ENCODE measurements at regions not wholly inside any gene's neighbourhood (a gene's known extent, or its start where the extent isn't known, plus 50 kb on each side); places are given as distances from the start of the nearest gene placed in this dataset.

DNA sequence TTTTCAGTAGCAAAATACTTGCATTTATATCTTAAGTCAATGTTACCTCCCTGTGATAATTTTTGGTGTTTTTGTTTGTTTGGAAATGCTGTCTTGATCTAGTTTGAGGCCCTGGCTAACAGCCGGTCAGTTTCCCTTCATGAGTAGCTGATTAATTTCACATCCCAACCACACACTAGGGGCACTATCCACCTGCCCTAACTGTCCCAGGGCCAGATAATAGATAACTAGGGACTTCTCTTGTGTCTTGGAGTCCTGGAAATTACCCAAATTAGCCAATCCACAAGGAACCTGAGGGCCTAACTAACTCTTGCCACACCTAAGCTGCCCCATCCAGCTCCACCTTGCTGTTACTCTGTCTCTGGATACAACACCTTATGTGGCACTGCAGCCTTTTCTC, 399.9 kb downstream of the FOXG1 start:
- no peaks in the 10 kb centered on the region for H3K4me1 ChIP-seq (ENCODE audit: control insufficient read depth, insufficient read depth, low read length)
- no peaks in the 10 kb centered on the region for H3K27me3 ChIP-seq (ENCODE audit: control insufficient read depth, insufficient read depth, low read length)
- no peak overlapping the region for H3K4me2 ChIP-seq (ENCODE audit: low read length)
- no peak overlapping the region for H3K9ac ChIP-seq (ENCODE audit: low read depth, low read length)
- H3K9me3 ChIP-seq (replicated peaks; ENCODE audit: low read length), result no peaks in the 10 kb centered on the region
- no peaks in the 10 kb centered on the region for H3K36me3 ChIP-seq (ENCODE audit: insufficient read depth, low read length)
- H3K4me3 ChIP-seq (ENCODE audit: low read length), result no peak overlapping the region

DNA sequence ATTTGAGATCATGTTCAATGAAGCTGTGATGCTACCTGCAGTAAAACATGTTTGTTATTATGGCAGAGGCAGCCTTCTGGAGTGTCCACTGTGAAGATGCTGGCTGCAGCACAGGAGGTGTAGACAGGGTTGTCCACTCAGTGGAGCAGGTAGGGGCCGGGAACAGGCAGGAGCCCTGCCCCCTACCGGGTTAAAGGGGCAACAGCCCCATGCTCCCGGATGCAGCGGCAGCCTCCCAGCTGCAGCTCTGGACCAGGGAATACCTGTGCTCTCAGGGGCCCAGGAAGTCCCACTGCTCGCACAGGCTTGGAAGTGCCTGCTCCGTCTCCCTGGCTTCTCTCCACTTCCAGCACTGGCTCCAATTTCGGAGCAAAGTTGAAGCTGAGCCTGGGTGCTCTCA, 401.6 kb downstream of the FOXG1 start:
- Histone ChIP-seq H3K4me2 (ENCODE audit: low read length) (no peak overlapping the region), H3K4me1 (ENCODE audit: control insufficient read depth, insufficient read depth, low read length) (no peaks in the 10 kb centered on the region), H3K36me3 (ENCODE audit: insufficient read depth, low read length) (no peaks in the 10 kb centered on the region), H3K9ac (ENCODE audit: low read depth, low read length) (no peak overlapping the region), H3K4me3 (ENCODE audit: low read length) (no peak overlapping the region), H3K9me3 (replicated peaks; ENCODE audit: low read length) (no peaks in the 10 kb centered on the region), H3K27me3 (ENCODE audit: control insufficient read depth, insufficient read depth, low read length) (no peaks in the 10 kb centered on the region)

DNA sequence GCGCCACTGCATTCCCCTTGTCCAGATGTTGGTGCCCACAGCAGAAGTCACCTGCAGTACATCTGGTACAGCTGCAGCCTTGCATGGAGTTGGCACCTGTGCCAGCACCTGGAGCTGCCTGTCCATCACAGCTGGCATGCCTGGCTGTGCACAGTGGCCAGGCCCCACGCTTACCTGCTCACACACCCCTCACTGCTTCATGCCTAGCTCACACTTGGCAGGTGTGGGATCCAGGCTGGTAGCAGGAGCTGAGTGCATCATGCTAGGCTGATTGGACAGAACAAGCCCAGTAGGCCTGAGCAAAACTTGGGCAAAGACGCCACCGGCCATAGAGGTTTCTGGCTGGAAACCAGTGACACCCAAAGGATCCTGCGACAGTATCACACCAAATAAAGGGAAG, 402.8 kb downstream of the FOXG1 start:
- Histone ChIP-seq H3K4me2 (ENCODE audit: low read length) (no peak overlapping the region), H3K36me3 (ENCODE audit: insufficient read depth, low read length) (no peaks in the 10 kb centered on the region), H3K9ac (ENCODE audit: low read depth, low read length) (no peak overlapping the region), H3K4me1 (ENCODE audit: control insufficient read depth, insufficient read depth, low read length) (no peaks in the 10 kb centered on the region), H3K9me3 (replicated peaks; ENCODE audit: low read length) (no peaks in the 10 kb centered on the region), H3K27me3 (ENCODE audit: control insufficient read depth, insufficient read depth, low read length) (no peaks in the 10 kb centered on the region), H3K4me3 (ENCODE audit: low read length) (no peak overlapping the region)

DNA sequence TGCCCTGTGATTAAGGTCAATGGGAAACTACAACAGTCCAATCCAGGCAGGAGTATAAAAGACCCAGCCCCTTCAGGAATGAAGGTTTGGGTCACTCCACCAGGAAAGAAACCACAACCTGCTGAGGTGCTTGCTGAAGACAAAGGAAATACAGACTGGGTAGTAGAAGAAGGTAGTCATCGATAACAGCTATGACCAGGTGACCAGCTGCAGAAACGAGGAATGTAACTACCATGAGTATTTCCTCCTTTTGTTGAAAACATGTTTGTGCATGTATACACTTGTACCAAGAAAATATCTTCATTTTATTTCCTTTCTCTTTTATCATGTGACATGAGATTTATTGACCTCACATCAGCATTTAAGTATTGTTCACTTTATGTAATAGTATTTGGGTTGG, 409.1 kb downstream of the FOXG1 start:
- Histone ChIP-seq H3K36me3 (ENCODE audit: insufficient read depth, low read length) (no peaks in the 10 kb centered on the region), H3K4me3 (ENCODE audit: low read length) (no peak overlapping the region), H3K4me1 (ENCODE audit: control insufficient read depth, insufficient read depth, low read length) (no peaks in the 10 kb centered on the region), H3K9ac (ENCODE audit: low read depth, low read length) (no peak overlapping the region), H3K27me3 (ENCODE audit: control insufficient read depth, insufficient read depth, low read length) (no peaks in the 10 kb centered on the region), H3K4me2 (ENCODE audit: low read length) (no peak overlapping the region), H3K9me3 (replicated peaks; ENCODE audit: low read length) (no peaks in the 10 kb centered on the region)

DNA sequence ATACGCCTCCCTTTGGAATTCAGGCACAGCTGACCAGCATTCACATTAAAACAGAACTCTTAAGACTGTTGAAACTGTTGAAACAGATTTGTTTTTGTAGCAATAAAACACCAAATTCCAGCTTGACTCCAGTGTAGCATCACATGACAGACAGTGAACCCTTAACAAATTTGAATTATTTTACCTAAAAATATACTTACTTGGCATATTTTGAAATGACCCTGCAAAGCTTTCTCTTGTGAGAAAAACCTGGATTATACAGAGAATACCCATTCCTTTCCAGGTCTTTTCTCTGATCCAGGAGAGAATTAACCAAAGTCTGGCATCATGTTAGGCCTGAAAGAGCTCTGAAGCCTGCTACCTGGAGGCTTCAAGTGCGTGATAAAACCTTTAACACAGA, 410.3 kb downstream of the FOXG1 start:
- no peak overlapping the region for H3K9ac ChIP-seq (ENCODE audit: low read depth, low read length)
- no peak overlapping the region for H3K4me2 ChIP-seq (ENCODE audit: low read length)
- no peaks in the 10 kb centered on the region for H3K9me3 ChIP-seq (replicated peaks; ENCODE audit: low read length)
- no peaks in the 10 kb centered on the region for H3K4me1 ChIP-seq (ENCODE audit: control insufficient read depth, insufficient read depth, low read length)
- no peaks in the 10 kb centered on the region for H3K36me3 ChIP-seq (ENCODE audit: insufficient read depth, low read length)
- H3K27me3 ChIP-seq (ENCODE audit: control insufficient read depth, insufficient read depth, low read length), result no peaks in the 10 kb centered on the region
- H3K4me3 ChIP-seq (ENCODE audit: low read length), result no peak overlapping the region

DNA sequence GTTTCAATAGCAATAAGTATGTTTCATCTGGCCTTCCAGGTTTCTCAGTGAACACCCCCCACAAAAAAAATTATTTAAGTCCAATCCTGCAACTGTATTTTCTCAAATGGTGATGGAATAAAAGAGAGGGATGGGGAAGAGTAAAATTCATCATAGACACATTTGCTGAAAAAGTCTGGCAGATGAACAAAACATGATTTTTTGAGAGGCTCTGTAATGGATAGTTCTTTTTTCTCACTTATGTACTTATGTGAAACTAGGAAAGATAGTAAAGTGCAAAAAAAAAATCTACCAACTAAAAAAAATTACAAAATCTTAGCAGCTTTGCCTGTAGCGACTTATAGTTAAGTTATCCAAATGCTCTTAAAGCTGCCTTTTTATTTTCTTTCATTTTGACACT, 412.4 kb downstream of the FOXG1 start:
- H3K36me3 ChIP-seq (ENCODE audit: insufficient read depth, low read length), result no peaks in the 10 kb centered on the region
- no peak overlapping the region for H3K9ac ChIP-seq (ENCODE audit: low read depth, low read length)
- H3K9me3 ChIP-seq (replicated peaks; ENCODE audit: low read length), result no peaks in the 10 kb centered on the region
- H3K4me2 ChIP-seq (ENCODE audit: low read length), result no peak overlapping the region
- H3K4me1 ChIP-seq (ENCODE audit: control insufficient read depth, insufficient read depth, low read length), result no peaks in the 10 kb centered on the region
- no peak overlapping the region for H3K4me3 ChIP-seq (ENCODE audit: low read length)
- no peaks in the 10 kb centered on the region for H3K27me3 ChIP-seq (ENCODE audit: control insufficient read depth, insufficient read depth, low read length)

DNA sequence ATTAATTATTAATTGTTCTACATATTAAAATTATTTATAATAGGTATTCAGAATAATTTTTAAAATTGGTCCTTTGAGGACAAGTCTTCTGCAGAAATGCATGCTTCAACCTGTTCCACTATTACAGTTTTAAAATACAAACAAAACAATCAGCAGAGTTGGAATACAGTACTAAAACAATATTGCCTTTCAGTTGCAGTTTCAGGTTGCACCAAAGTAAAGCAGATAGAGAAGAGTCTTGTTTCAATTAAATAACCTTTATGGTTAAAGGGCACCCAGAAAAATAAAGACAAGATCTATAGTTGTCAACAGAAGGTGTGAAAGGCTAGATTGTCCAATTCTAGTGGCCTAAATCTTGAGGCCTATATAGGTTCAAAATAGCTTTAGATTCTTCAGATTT, 424.5 kb downstream of the FOXG1 start:
- Histone ChIP-seq H3K4me3 (ENCODE audit: low read length) (no peak overlapping the region), H3K9ac (ENCODE audit: low read depth, low read length) (no peak overlapping the region), H3K4me2 (ENCODE audit: low read length) (no peak overlapping the region), H3K9me3 (replicated peaks; ENCODE audit: low read length) (no peaks in the 10 kb centered on the region), H3K36me3 (ENCODE audit: insufficient read depth, low read length) (no peaks in the 10 kb centered on the region), H3K4me1 (ENCODE audit: control insufficient read depth, insufficient read depth, low read length) (no peaks in the 10 kb centered on the region), H3K27me3 (ENCODE audit: control insufficient read depth, insufficient read depth, low read length) (no peaks in the 10 kb centered on the region)

DNA sequence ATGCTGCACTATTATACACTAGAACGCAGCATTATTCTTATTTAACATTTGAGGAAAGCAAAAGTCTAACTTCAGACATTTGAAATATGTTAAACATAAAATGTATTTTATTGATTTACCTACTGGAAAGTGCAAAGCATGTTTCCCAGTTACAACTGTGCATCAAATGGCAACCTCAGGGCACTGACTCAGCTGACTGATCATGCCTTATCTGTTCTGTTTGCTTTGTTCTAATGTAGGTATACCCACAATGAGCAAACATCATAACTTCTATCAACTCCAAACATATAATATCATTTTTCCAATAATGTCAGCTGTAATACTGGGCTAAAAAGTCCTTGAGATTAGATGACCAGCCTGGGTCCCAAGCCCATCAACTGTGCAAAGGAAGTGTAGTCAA, 431.0 kb downstream of the FOXG1 start:
- Histone ChIP-seq H3K4me2 (ENCODE audit: low read length) (no peak overlapping the region), H3K4me3 (ENCODE audit: low read length) (no peak overlapping the region)

DNA sequence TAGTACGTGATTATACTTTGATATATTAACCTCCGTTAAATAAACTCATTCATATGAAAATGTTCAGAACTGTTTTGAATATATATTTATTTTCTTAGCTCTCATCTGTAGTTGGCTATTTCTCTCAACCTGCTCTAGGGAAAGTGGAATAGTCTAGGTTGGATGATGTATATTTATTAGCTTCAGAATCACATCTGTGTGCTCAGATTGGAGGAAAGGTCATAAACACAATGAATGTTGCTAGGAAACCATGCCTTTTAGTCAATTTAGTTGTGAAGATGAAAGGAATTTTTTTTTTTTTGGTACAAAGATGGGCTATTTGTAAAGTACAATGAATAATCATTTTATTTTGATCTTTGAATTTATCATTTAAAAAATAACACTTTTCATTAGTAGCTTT, 439.1 kb downstream of the FOXG1 start:
- H3K9ac ChIP-seq (ENCODE audit: low read depth, low read length), result no peak overlapping the region
- no peaks in the 10 kb centered on the region for H3K9me3 ChIP-seq (replicated peaks; ENCODE audit: low read length)

More for the DNA sequence above, 431.0 kb downstream of the FOXG1 start:
- Histone ChIP-seq H3K36me3 (ENCODE audit: insufficient read depth, low read length) (no peaks in the 10 kb centered on the region), H3K27me3 (ENCODE audit: control insufficient read depth, insufficient read depth, low read length) (no peaks in the 10 kb centered on the region), H3K9ac (ENCODE audit: low read depth, low read length) (no peak overlapping the region), H3K9me3 (replicated peaks; ENCODE audit: low read length) (no peaks in the 10 kb centered on the region), H3K4me1 (ENCODE audit: control insufficient read depth, insufficient read depth, low read length) (no peaks in the 10 kb centered on the region)

DNA sequence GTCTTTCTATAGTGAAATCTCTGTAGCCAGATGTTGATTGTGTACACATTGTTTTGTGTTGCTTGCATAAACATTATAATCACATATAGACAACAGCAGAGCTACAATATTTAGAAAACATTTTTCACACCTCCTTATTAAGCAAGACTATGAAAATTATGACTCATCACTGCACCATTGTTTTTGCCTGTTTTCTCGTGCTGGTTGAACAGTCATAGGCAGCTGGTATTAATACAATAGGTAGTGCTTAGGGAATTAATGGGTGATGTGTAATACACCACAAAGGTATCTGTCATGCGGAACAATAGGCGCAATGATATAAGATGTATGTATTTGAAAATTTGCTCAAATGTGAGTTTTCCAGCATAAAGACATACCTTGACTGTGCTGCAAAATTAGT, 449.3 kb downstream of the FOXG1 start:
- H3K4me2 ChIP-seq (ENCODE audit: low read length), result no peak overlapping the region
- H3K9ac ChIP-seq (ENCODE audit: low read depth, low read length), result no peak overlapping the region
- no peaks in the 10 kb centered on the region for H3K36me3 ChIP-seq (ENCODE audit: insufficient read depth, low read length)
- no peaks in the 10 kb centered on the region for H3K27me3 ChIP-seq (ENCODE audit: control insufficient read depth, insufficient read depth, low read length)
- peaks cover 6% of the 10 kb centered on the region for H3K4me1 ChIP-seq (ENCODE audit: control insufficient read depth, insufficient read depth, low read length)
- H3K4me3 ChIP-seq (ENCODE audit: low read length), result no peak overlapping the region
- no peaks in the 10 kb centered on the region for H3K9me3 ChIP-seq (replicated peaks; ENCODE audit: low read length)

More for the DNA sequence above, 439.1 kb downstream of the FOXG1 start:
- H3K27me3 ChIP-seq (ENCODE audit: control insufficient read depth, insufficient read depth, low read length), result no peaks in the 10 kb centered on the region
- H3K4me1 ChIP-seq (ENCODE audit: control insufficient read depth, insufficient read depth, low read length), result no peaks in the 10 kb centered on the region
- no peak overlapping the region for H3K4me3 ChIP-seq (ENCODE audit: low read length)
- H3K36me3 ChIP-seq (ENCODE audit: insufficient read depth, low read length), result no peaks in the 10 kb centered on the region
- no peak overlapping the region for H3K4me2 ChIP-seq (ENCODE audit: low read length)

DNA sequence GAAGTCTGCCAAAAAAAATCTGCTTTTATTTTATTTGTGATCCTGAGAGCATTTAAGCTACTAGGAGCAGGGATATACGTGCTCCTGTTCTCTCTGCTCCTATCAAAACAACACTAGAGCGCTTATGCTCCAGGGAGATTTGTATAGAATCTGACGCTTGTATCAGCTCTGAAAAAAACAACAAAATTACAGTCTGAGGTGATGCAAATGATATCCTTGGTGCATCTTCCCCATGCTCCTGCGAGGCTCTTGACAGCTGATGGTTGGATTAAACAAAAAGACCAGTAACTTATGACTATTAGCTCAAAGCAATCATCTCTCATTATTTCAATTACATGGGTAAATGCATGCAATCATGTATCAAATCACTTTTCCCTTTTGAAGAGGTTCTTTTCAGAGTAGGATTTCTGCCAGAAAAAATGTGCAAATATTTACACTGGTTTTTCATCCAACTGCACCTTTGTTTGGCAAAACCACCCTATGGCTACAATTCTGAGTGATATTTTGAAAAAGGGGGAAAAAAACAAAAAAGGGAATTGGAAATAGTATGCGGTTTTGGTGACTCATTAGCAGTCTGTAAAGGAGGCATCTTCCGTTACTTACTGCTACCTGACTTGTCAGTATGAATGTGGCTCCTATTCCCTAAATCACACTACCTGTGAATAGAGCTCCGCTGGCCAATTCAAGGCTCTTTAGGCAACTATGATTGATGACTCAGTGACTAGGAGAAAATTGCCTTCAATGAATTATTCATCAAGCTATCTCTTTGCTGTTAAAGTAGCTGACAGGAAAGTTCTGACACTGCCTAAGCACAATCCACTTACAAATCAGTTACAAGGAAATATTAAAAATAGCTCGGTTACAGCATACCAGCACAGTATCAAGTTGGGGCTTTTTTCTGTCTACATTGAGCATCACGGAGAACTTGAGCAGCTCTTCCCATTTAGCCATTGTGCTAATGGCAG, 450.0 kb downstream of the FOXG1 start:
- Histone ChIP-seq H3K4me1 (ENCODE audit: control insufficient read depth, insufficient read depth, low read length) (peaks cover 3% of the 10 kb centered on the region), H3K4me2 (ENCODE audit: low read length) (no peak overlapping the region), H3K36me3 (ENCODE audit: insufficient read depth, low read length) (no peaks in the 10 kb centered on the region), H3K27me3 (ENCODE audit: control insufficient read depth, insufficient read depth, low read length) (no peaks in the 10 kb centered on the region), H3K9ac (ENCODE audit: low read depth, low read length) (no peak overlapping the region), H3K9me3 (replicated peaks; ENCODE audit: low read length) (no peaks in the 10 kb centered on the region), H3K4me3 (ENCODE audit: low read length) (no peak overlapping the region)

DNA sequence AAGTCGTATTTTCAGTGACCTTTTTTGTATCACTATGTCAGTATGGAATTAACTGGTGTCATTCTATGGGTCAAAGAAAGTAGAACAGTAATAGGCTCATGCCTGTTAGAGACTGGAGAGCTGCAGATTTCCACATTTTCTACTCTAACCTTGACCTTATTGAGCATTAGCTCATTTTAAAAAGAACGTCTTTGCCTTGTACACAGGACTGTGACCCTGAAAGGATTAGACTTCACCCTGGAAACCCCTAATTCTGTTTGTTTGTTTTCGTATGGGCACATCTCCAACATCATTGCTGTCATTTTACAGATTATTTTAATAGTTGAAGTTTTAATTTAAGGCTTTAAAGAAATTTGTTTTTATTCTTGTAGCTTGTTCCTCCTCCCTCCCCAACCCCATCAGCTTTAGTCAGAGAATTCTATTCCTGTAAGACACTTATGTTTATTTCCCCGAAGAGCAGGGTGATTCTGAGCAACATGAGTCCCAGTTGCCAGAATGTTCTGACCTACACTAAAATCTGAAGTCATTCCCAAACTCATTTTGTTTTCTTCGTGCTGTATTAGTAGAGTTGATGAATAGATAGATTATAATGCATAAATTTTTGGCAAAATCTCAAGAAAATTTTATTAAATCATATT, 451.3 kb downstream of the FOXG1 start:
- no peaks in the 10 kb centered on the region for H3K27me3 ChIP-seq (ENCODE audit: control insufficient read depth, insufficient read depth, low read length)
- no peak overlapping the region for H3K4me2 ChIP-seq (ENCODE audit: low read length)
- no peak overlapping the region for H3K4me3 ChIP-seq (ENCODE audit: low read length)
- H3K36me3 ChIP-seq (ENCODE audit: insufficient read depth, low read length), result no peaks in the 10 kb centered on the region
- peaks cover 3% of the 10 kb centered on the region for H3K4me1 ChIP-seq (ENCODE audit: control insufficient read depth, insufficient read depth, low read length)
- H3K9me3 ChIP-seq (replicated peaks; ENCODE audit: low read length), result no peaks in the 10 kb centered on the region
- H3K9ac ChIP-seq (ENCODE audit: low read depth, low read length), result no peak overlapping the region
